Suprapubic skin (tissue), 4 donors: ENCODE measurements at regions not wholly inside any gene's neighbourhood (a gene's known extent, or its start where the extent isn't known, plus 50 kb on each side); places are given as distances from the start of the nearest gene placed in this dataset.

Experiments
- DNase-seq, 2 donors: peaks; one replicate each; pipeline ENCODE4 v3.0.0-alpha.2; 2019; ENCODE audit warnings: low spot score in 2 of 2
- H3K27ac ChIP-seq: fragments of 200-600 bp; sonication (generic); one replicate; pipeline ENCODE4 v1.5.1; 2019
- H3K27me3 ChIP-seq: fragments of 200-600 bp; sonication (generic); one replicate; pipeline ENCODE4 v1.5.1; 2019
- H3K36me3 ChIP-seq: fragments of 200-600 bp; sonication (generic); one replicate; pipeline ENCODE4 v1.5.1; 2019
- H3K4me1 ChIP-seq: fragments of 200-600 bp; sonication (generic); one replicate; pipeline ENCODE4 v1.5.1; 2019
- H3K4me3 ChIP-seq: fragments of 200-600 bp; sonication (generic); one replicate; pipeline ENCODE4 v1.5.1; 2019; ENCODE audit warnings: mild to moderate bottlenecking
- H3K9me3 ChIP-seq: fragments of 200-600 bp; sonication (generic); one replicate; pipeline ENCODE4 v1.5.1; 2019
- CTCF ChIP-seq, 2 donors: fragments of 200-600 bp in 1 of 2; fragments of 450-650 bp in 1 of 2; sonication (generic) in 1 of 2; IDR thresholded peaks; one replicate each; pipeline ENCODE4 v1.5.1; 2016 to 2019; ENCODE audit warnings: antibody characterized with exemption in 2 of 2, mild to moderate bottlenecking in 1 of 2, moderate library complexity in 1 of 2
- EP300 ChIP-seq: sonication (generic); formaldehyde crosslinking; IDR thresholded peaks from one replicate; pipeline ENCODE4 v1.6.1; 2017; ENCODE audit warnings: antibody characterized with exemption
- POLR2A ChIP-seq, 2 donors: fragments of 450-650 bp; IDR thresholded peaks; one replicate each; pipeline ENCODE4 v1.6.1; 2017; ENCODE audit warnings: antibody characterized with exemption in 2 of 2, mild to moderate bottlenecking in 2 of 2, moderate library complexity in 2 of 2
- POLR2AphosphoS5 ChIP-seq, 3 donors: sonication (generic); formaldehyde crosslinking; IDR thresholded peaks; one replicate each; pipeline ENCODE4 v1.6.1; 2017; ENCODE audit warnings: antibody characterized with exemption in 3 of 3
- WGBS: methylation state at CpG from one replicate; pipeline ENCODE4 v1.1.5; 2018; 5-methylcytosine and 5-hydroxymethylcytosine counted together

GRCh38 chr20:11389186-11389585 lies 528.5 kb upstream of the BTBD3 start:
- Histone ChIP-seq H3K4me3 (no peak overlapping the region), H3K36me3 (no peaks in the 10 kb centered on the region), H3K4me1 (peaks cover 3% of the 10 kb centered on the region), H3K9me3 (no peaks in the 10 kb centered on the region), H3K27ac (no peak overlapping the region), H3K27me3 (no peaks in the 10 kb centered on the region)
- TF ChIP-seq POLR2A (IDR thresholded peaks at IDR 0.05): no peak
- TF ChIP-seq POLR2AphosphoS5 (IDR thresholded peaks at IDR 0.05): no peak
- no peak for TF ChIP-seq EP300
- no peak for TF ChIP-seq CTCF (IDR thresholded peaks at IDR 0.05)
- DNase-seq: no peak

- WGBS: 77% methylated on average over 2 of the region's 2 CpGs
- no peaks in the 10 kb centered on the region for H3K27me3 ChIP-seq
- TF ChIP-seq POLR2AphosphoS5 (IDR thresholded peaks at IDR 0.05): no peak
- no peak for TF ChIP-seq POLR2A (IDR thresholded peaks at IDR 0.05)
- no peak for TF ChIP-seq EP300
- TF ChIP-seq CTCF (IDR thresholded peaks at IDR 0.05): no peak
- no peaks in the 10 kb centered on the region for H3K9me3 ChIP-seq
- no peak overlapping the region for H3K27ac ChIP-seq
- H3K4me3 ChIP-seq: no peak overlapping the region
- H3K4me1 ChIP-seq: peaks cover 3% of the 10 kb centered on the region
- DNase-seq: no peak
- no peaks in the 10 kb centered on the region for H3K36me3 ChIP-seq
Measured at GRCh38 chr20:11391591-11391990, 526.1 kb upstream of the BTBD3 start.

GRCh38 chr20:11394145-11394833 lies 523.4 kb upstream of the BTBD3 start:
- WGBS: 85% methylated on average over 2 of the region's 2 CpGs
- Histone ChIP-seq H3K36me3 (no peaks in the 10 kb centered on the region), H3K27me3 (no peaks in the 10 kb centered on the region), H3K4me3 (no peak overlapping the region), H3K27ac (no peak overlapping the region), H3K9me3 (no peaks in the 10 kb centered on the region), H3K4me1 (no peaks in the 10 kb centered on the region)
- no peak for DNase-seq
- TF ChIP-seq POLR2AphosphoS5 (IDR thresholded peaks at IDR 0.05) (no peak), POLR2A (IDR thresholded peaks at IDR 0.05) (no peak), EP300 (no peak), CTCF (IDR thresholded peaks at IDR 0.05) (no peak)

GRCh38 chr20:11395581-11395980 lies 522.1 kb upstream of the BTBD3 start:
- 94% methylated on average over 2 of the region's 2 CpGs for WGBS
- Histone ChIP-seq H3K27me3 (no peaks in the 10 kb centered on the region), H3K9me3 (no peaks in the 10 kb centered on the region), H3K36me3 (no peaks in the 10 kb centered on the region), H3K4me1 (no peaks in the 10 kb centered on the region), H3K4me3 (no peak overlapping the region), H3K27ac (no peak overlapping the region)
- TF ChIP-seq POLR2A (IDR thresholded peaks at IDR 0.05): no peak
- no peak for TF ChIP-seq EP300
- TF ChIP-seq CTCF (IDR thresholded peaks at IDR 0.05): no peak
- TF ChIP-seq POLR2AphosphoS5 (IDR thresholded peaks at IDR 0.05): no peak
- DNase-seq: no peak

GRCh38 chr20:11401988-11402387 lies 515.7 kb upstream of the BTBD3 start:
- no peaks in the 10 kb centered on the region for H3K36me3 ChIP-seq
- no peak overlapping the region for H3K27ac ChIP-seq
- H3K27me3 ChIP-seq: no peaks in the 10 kb centered on the region
- no peak overlapping the region for H3K4me3 ChIP-seq
- no peaks in the 10 kb centered on the region for H3K9me3 ChIP-seq
- H3K4me1 ChIP-seq: no peaks in the 10 kb centered on the region
- WGBS: 90% methylated on average over 3 of the region's 3 CpGs
- TF ChIP-seq POLR2A (IDR thresholded peaks at IDR 0.05) (no peak), EP300 (no peak), CTCF (IDR thresholded peaks at IDR 0.05) (no peak), POLR2AphosphoS5 (IDR thresholded peaks at IDR 0.05) (no peak)
- no peak for DNase-seq
